ENCODE measurements at regions not wholly inside any gene's neighbourhood (a gene's known extent, or its start where the extent isn't known, plus 50 kb on each side); places are given as distances from the start of the nearest gene placed in this dataset.

DNA sequence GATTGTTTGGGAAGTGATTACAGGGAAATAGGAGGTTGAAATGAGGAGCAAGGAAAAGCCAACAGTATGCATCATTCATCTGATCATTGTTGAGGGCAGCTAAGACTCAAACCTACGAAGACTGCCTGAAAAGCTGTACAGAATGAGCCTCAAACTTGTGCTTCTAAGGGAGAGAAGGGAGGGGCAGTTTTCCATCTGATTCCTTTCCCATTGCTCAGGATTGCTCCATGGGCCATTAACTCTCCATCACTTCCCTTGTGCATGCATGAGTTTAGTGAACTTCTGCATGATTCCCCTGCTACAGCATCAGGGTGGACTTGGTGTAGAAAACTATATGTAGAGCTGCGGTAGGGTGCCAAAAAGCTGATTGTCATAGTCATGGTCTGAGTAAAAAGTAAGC lies 742.7 kb upstream of the SLC35B3 start:
- Histone ChIP-seq H3K36me3 (ENCODE audit: control insufficient read depth, insufficient read depth, low read length) (no peaks in the 10 kb centered on the region), H3K9me3 (ENCODE audit: control insufficient read depth, insufficient read depth, low read length) (peaks cover 11% of the 10 kb centered on the region), H3K4me3 (ENCODE audit: low read length) (no peak overlapping the region), H3K27ac (ENCODE audit: low read length) (no peak overlapping the region), H3K27me3 (ENCODE audit: control insufficient read depth, insufficient read depth, low read length) (no peaks in the 10 kb centered on the region), H3K4me1 (ENCODE audit: control insufficient read depth, insufficient read depth, low read length) (no peaks in the 10 kb centered on the region)
- 69% methylated on average over 2 of the region's 2 CpGs for WGBS (ENCODE audit: insufficient coverage)
- Mint-ChIP-seq H3K36me3 (no peaks in the 10 kb centered on the region), H3K27ac (no peak overlapping the region), H3K4me1 (no peaks in the 10 kb centered on the region), H3K4me3 (no peak overlapping the region), H3K9me3 (peaks cover 8 to 16% of the 10 kb centered on the region in 2 donors), H3K27me3 (ENCODE audit: low read depth in 2 of 2) (no peaks in the 10 kb centered on the region)
- TF ChIP-seq CTCF (IDR thresholded peaks at IDR 0.05): no peak
- intact Hi-C loops (cut with micrococcal nuclease): no loop called here
- no peak for ATAC-seq
- DNase-seq: no peak

GRCh38 chr6:9173229-9173628 lies 737.9 kb upstream of the SLC35B3 start:
- Histone ChIP-seq H3K4me1 (ENCODE audit: control insufficient read depth, insufficient read depth, low read length) (no peaks in the 10 kb centered on the region), H3K27ac (ENCODE audit: low read length) (no peak overlapping the region), H3K36me3 (ENCODE audit: control insufficient read depth, insufficient read depth, low read length) (no peaks in the 10 kb centered on the region), H3K9me3 (ENCODE audit: control insufficient read depth, insufficient read depth, low read length) (peaks cover 7% of the 10 kb centered on the region), H3K4me3 (ENCODE audit: low read length) (no peak overlapping the region), H3K27me3 (ENCODE audit: control insufficient read depth, insufficient read depth, low read length) (no peaks in the 10 kb centered on the region)
- no peak for TF ChIP-seq CTCF (IDR thresholded peaks at IDR 0.05)
- no peaks in the 10 kb centered on the region for H3K27me3 Mint-ChIP-seq (ENCODE audit: low read depth in 2 of 2)
- H3K27ac Mint-ChIP-seq: no peak overlapping the region
- ATAC-seq (no peak), DNase-seq (no peak)
- no peaks in the 10 kb centered on the region for H3K36me3 Mint-ChIP-seq
- no peaks in the 10 kb centered on the region for H3K4me1 Mint-ChIP-seq
- WGBS (ENCODE audit: insufficient coverage): 81% methylated on average over 7 of the region's 7 CpGs
- intact Hi-C loops (cut with micrococcal nuclease): no loop called here
- H3K4me3 Mint-ChIP-seq: no peak overlapping the region
- H3K9me3 Mint-ChIP-seq: peaks cover 4 to 22% of the 10 kb centered on the region in 2 donors

DNA sequence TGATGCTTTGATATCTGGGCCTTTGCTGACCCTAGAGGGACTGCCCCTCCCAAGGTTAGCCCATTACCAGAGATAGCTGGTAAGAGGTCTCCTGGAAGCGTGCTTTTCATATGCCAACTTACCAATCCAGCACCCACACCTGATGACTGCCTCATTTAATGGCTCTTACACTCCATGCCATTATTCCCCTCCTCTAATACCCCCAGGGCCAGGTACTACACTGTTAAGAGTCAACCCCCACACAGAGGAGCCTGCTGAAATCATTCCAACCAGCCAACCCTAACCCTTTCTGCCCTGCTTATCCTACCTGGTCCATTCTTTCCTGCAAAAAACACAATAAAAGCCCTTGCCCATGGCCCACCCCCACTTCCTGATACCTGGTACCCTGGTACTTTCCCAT lies 736.8 kb upstream of the SLC35B3 start:
- ATAC-seq (no peak), DNase-seq (no peak)
- Mint-ChIP-seq H3K4me3 (no peak overlapping the region), H3K9me3 (peaks cover 7 to 22% of the 10 kb centered on the region in 2 donors), H3K36me3 (no peaks in the 10 kb centered on the region), H3K27me3 (ENCODE audit: low read depth in 2 of 2) (no peaks in the 10 kb centered on the region), H3K4me1 (no peaks in the 10 kb centered on the region), H3K27ac (no peak overlapping the region)
- H3K27me3 ChIP-seq (ENCODE audit: control insufficient read depth, insufficient read depth, low read length): no peaks in the 10 kb centered on the region
- WGBS (ENCODE audit: insufficient coverage): 100% methylated on average over 1 of the region's 1 CpG
- H3K4me1 ChIP-seq (ENCODE audit: control insufficient read depth, insufficient read depth, low read length): no peaks in the 10 kb centered on the region
- no peaks in the 10 kb centered on the region for H3K36me3 ChIP-seq (ENCODE audit: control insufficient read depth, insufficient read depth, low read length)
- intact Hi-C loops (cut with micrococcal nuclease): no loop called here
- no peak for TF ChIP-seq CTCF (IDR thresholded peaks at IDR 0.05)
- H3K4me3 ChIP-seq (ENCODE audit: low read length): no peak overlapping the region
- no peak overlapping the region for H3K27ac ChIP-seq (ENCODE audit: low read length)
- peaks cover 7% of the 10 kb centered on the region for H3K9me3 ChIP-seq (ENCODE audit: control insufficient read depth, insufficient read depth, low read length)

GRCh38 chr6:9168669-9169068 lies 733.3 kb upstream of the SLC35B3 start:
- Histone ChIP-seq H3K27me3 (ENCODE audit: control insufficient read depth, insufficient read depth, low read length) (no peaks in the 10 kb centered on the region), H3K4me1 (ENCODE audit: control insufficient read depth, insufficient read depth, low read length) (no peaks in the 10 kb centered on the region), H3K9me3 (ENCODE audit: control insufficient read depth, insufficient read depth, low read length) (peaks cover 7% of the 10 kb centered on the region), H3K36me3 (ENCODE audit: control insufficient read depth, insufficient read depth, low read length) (no peaks in the 10 kb centered on the region), H3K4me3 (ENCODE audit: low read length) (no peak overlapping the region), H3K27ac (ENCODE audit: low read length) (no peak overlapping the region)
- Mint-ChIP-seq H3K9me3 (peaks cover 9 to 20% of the 10 kb centered on the region in 2 donors), H3K27ac (no peak overlapping the region), H3K4me1 (no peaks in the 10 kb centered on the region), H3K27me3 (ENCODE audit: low read depth in 2 of 2) (no peaks in the 10 kb centered on the region), H3K36me3 (peaks cover 1% of the 10 kb centered on the region), H3K4me3 (no peak overlapping the region)
- intact Hi-C loops (cut with micrococcal nuclease): no loop called here
- no peak for TF ChIP-seq CTCF (IDR thresholded peaks at IDR 0.05)
- ATAC-seq (no peak), DNase-seq (no peak)
- 100% methylated on average over 1 of the region's 1 CpG for WGBS (ENCODE audit: insufficient coverage)

Measured in natural killer cell (primary cell).